ENCODE measurements at regions not wholly inside any gene's neighbourhood (a gene's known extent, or its start where the extent isn't known, plus 50 kb on each side); places are given as distances from the start of the nearest gene placed in this dataset.
"Not testable (repeated sequence)": the region's sequence is repeated elsewhere in the genome, so short reads cannot be mapped to it uniquely, and the experiment has no call there.

GRCh38 chr2:8555543-8555942, 126.3 kb upstream of the ID2 start:
- peaks cover 6% of the 10 kb centered on the region for H3K27me3 Mint-ChIP-seq (ENCODE audit: low read depth)
- H3K27ac Mint-ChIP-seq = no peak overlapping the region
- H3K4me3 Mint-ChIP-seq = no peak overlapping the region
- peaks cover 32% of the 10 kb centered on the region for H3K9me3 Mint-ChIP-seq
- peaks cover 9% of the 10 kb centered on the region for H3K4me1 Mint-ChIP-seq (ENCODE audit: low read depth)
- peaks cover 4% of the 10 kb centered on the region for H3K36me3 Mint-ChIP-seq (ENCODE audit: low read depth)

- Mint-ChIP-seq H3K36me3 (ENCODE audit: low read depth) (peaks cover 8% of the 10 kb centered on the region), H3K9me3 (peaks cover 45% of the 10 kb centered on the region), H3K27me3 (ENCODE audit: low read depth) (peaks cover 6% of the 10 kb centered on the region), H3K4me1 (ENCODE audit: low read depth) (peaks cover 3% of the 10 kb centered on the region), H3K27ac (no peak overlapping the region), H3K4me3 (no peak overlapping the region)
These were observed 123.8 kb upstream of the ID2 start for GRCh38 chr2:8558096-8558495.

GRCh38 chr2:8558956-8559355, 122.9 kb upstream of the ID2 start:
- H3K4me3 Mint-ChIP-seq = no peak overlapping the region
- peaks cover 4% of the 10 kb centered on the region for H3K4me1 Mint-ChIP-seq (ENCODE audit: low read depth)
- H3K36me3 Mint-ChIP-seq (ENCODE audit: low read depth) = peaks cover 8% of the 10 kb centered on the region
- peaks cover 45% of the 10 kb centered on the region for H3K9me3 Mint-ChIP-seq
- H3K27me3 Mint-ChIP-seq (ENCODE audit: low read depth) = peaks cover 6% of the 10 kb centered on the region
- no peak overlapping the region for H3K27ac Mint-ChIP-seq

- H3K36me3 Mint-ChIP-seq (ENCODE audit: low read depth) = peaks cover 8% of the 10 kb centered on the region
- H3K9me3 Mint-ChIP-seq = peaks cover 45% of the 10 kb centered on the region
- no peak overlapping the region for H3K27ac Mint-ChIP-seq
These were observed 122.1 kb upstream of the ID2 start for GRCh38 chr2:8559805-8560204.

GRCh38 chr2:8561692-8562091, 120.2 kb upstream of the ID2 start:
- H3K4me3 Mint-ChIP-seq; H3K4me1 Mint-ChIP-seq (ENCODE audit: low read depth); H3K27ac Mint-ChIP-seq; H3K27me3 Mint-ChIP-seq (ENCODE audit: low read depth); H3K36me3 Mint-ChIP-seq (ENCODE audit: low read depth): not testable (repeated sequence)
- peaks cover 41% of the 10 kb centered on the region for H3K9me3 Mint-ChIP-seq

More at GRCh38 chr2:8559805-8560204, 122.1 kb upstream of the ID2 start:
- H3K4me1 Mint-ChIP-seq (ENCODE audit: low read depth) = peaks cover 9% of the 10 kb centered on the region
- H3K4me3 Mint-ChIP-seq = no peak overlapping the region
- H3K27me3 Mint-ChIP-seq (ENCODE audit: low read depth) = peaks cover 6% of the 10 kb centered on the region

- Mint-ChIP-seq H3K4me3 (no peak overlapping the region), H3K27me3 (ENCODE audit: low read depth) (peaks cover 6% of the 10 kb centered on the region), H3K4me1 (ENCODE audit: low read depth) (peaks cover 6% of the 10 kb centered on the region), H3K27ac (no peak overlapping the region), H3K36me3 (ENCODE audit: low read depth) (peaks cover 4% of the 10 kb centered on the region), H3K9me3 (peaks cover 29% of the 10 kb centered on the region)
These were observed 117.9 kb upstream of the ID2 start for GRCh38 chr2:8563814-8564474.

GRCh38 chr2:8564475-8564874, 117.4 kb upstream of the ID2 start:
- peaks cover 4% of the 10 kb centered on the region for H3K36me3 Mint-ChIP-seq (ENCODE audit: low read depth)
- H3K9me3 Mint-ChIP-seq = peaks cover 23% of the 10 kb centered on the region
- H3K4me3 Mint-ChIP-seq = no peak overlapping the region
- no peak overlapping the region for H3K27ac Mint-ChIP-seq
- peaks cover 5% of the 10 kb centered on the region for H3K27me3 Mint-ChIP-seq (ENCODE audit: low read depth)
- peaks cover 6% of the 10 kb centered on the region for H3K4me1 Mint-ChIP-seq (ENCODE audit: low read depth)

- Mint-ChIP-seq H3K27me3 (ENCODE audit: low read depth) (no peaks in the 10 kb centered on the region), H3K27ac (no peak overlapping the region), H3K4me3 (no peak overlapping the region), H3K4me1 (ENCODE audit: low read depth) (peaks cover 6% of the 10 kb centered on the region), H3K36me3 (ENCODE audit: low read depth) (peaks cover 4% of the 10 kb centered on the region), H3K9me3 (peaks cover 13% of the 10 kb centered on the region)
These were observed 116.3 kb upstream of the ID2 start for GRCh38 chr2:8565399-8566154.

- Mint-ChIP-seq H3K36me3 (ENCODE audit: low read depth) (peaks cover 4% of the 10 kb centered on the region), H3K4me1 (ENCODE audit: low read depth) (peaks cover 6% of the 10 kb centered on the region), H3K9me3 (peaks cover 10% of the 10 kb centered on the region), H3K4me3 (no peak overlapping the region), H3K27ac (no peak overlapping the region), H3K27me3 (ENCODE audit: low read depth) (no peaks in the 10 kb centered on the region)
These were observed 115.6 kb upstream of the ID2 start for GRCh38 chr2:8566155-8566670.

- H3K4me1 Mint-ChIP-seq (ENCODE audit: low read depth) = peaks cover 6% of the 10 kb centered on the region
- H3K27ac Mint-ChIP-seq = no peak overlapping the region
- no peak overlapping the region for H3K4me3 Mint-ChIP-seq
- H3K9me3 Mint-ChIP-seq = peaks cover 7% of the 10 kb centered on the region
- H3K27me3 Mint-ChIP-seq (ENCODE audit: low read depth) = no peaks in the 10 kb centered on the region
- peaks cover 1% of the 10 kb centered on the region for H3K36me3 Mint-ChIP-seq (ENCODE audit: low read depth)
These were observed 114.9 kb upstream of the ID2 start for GRCh38 chr2:8566774-8567468.

- Mint-ChIP-seq H3K27ac (no peak overlapping the region), H3K9me3 (no peaks in the 10 kb centered on the region), H3K4me1 (ENCODE audit: low read depth) (peaks cover 6% of the 10 kb centered on the region), H3K27me3 (ENCODE audit: low read depth) (no peaks in the 10 kb centered on the region), H3K36me3 (ENCODE audit: low read depth) (no peaks in the 10 kb centered on the region), H3K4me3 (no peak overlapping the region)
These were observed 114.2 kb upstream of the ID2 start for GRCh38 chr2:8567469-8568260.

GRCh38 chr2:8568543-8569302, 113.1 kb upstream of the ID2 start:
- Mint-ChIP-seq H3K9me3 (no peaks in the 10 kb centered on the region), H3K36me3 (ENCODE audit: low read depth) (no peaks in the 10 kb centered on the region), H3K4me3 (no peak overlapping the region), H3K27ac (no peak overlapping the region), H3K27me3 (ENCODE audit: low read depth) (peaks cover 4% of the 10 kb centered on the region), H3K4me1 (ENCODE audit: low read depth) (peaks cover 6% of the 10 kb centered on the region)

GRCh38 chr2:8569332-8569930, 112.4 kb upstream of the ID2 start:
- peak overlapping the region; percentile 34 for H3K27ac Mint-ChIP-seq
- H3K4me3 Mint-ChIP-seq = no peak overlapping the region
- no peaks in the 10 kb centered on the region for H3K9me3 Mint-ChIP-seq
- no peaks in the 10 kb centered on the region for H3K36me3 Mint-ChIP-seq (ENCODE audit: low read depth)
- H3K4me1 Mint-ChIP-seq (ENCODE audit: low read depth) = peaks cover 4% of the 10 kb centered on the region
- peaks cover 4% of the 10 kb centered on the region for H3K27me3 Mint-ChIP-seq (ENCODE audit: low read depth)
